GM18909 (cell line): ENCODE measurements at regions not wholly inside any gene's neighbourhood (a gene's known extent, or its start where the extent isn't known, plus 50 kb on each side); places are given as distances from the start of the nearest gene placed in this dataset.
"Not testable (repeated sequence)": the region's sequence is repeated elsewhere in the genome, so short reads cannot be mapped to it uniquely, and the experiment has no call there.

Experiments
- ATAC-seq: cut with Tn5 transposase; IDR thresholded peaks from one replicate; pipeline ENCODE4 v1.9.1; 2021; ENCODE audit warnings: mild to moderate bottlenecking; ENCODE audit not compliant: unreplicated experiment, poor library complexity

DNA sequence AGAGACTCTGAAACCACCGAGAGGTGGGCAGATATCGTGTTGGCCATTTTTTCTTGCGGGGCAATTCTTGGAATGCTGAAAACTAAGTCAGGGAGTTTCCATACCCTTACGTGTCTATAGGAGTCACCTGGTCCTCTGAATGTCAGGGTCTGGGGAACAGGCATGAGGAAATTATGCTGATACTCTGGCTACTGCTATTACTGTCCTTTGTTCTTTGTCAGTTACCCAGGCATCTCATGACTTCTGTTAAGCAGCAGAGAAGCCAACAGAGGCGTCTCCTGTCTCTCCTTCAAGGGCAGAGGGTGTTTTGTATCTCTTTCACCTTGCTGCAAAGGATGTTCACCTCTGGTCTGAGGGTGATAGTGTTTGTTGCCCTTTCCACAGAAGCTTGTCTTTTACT is 559.5 kb upstream of the CCDC54 start:
- no peak for ATAC-seq

- no peak for ATAC-seq
These were observed 557.8 kb upstream of the CCDC54 start for GRCh38 chr3:106819440-106819839.

DNA sequence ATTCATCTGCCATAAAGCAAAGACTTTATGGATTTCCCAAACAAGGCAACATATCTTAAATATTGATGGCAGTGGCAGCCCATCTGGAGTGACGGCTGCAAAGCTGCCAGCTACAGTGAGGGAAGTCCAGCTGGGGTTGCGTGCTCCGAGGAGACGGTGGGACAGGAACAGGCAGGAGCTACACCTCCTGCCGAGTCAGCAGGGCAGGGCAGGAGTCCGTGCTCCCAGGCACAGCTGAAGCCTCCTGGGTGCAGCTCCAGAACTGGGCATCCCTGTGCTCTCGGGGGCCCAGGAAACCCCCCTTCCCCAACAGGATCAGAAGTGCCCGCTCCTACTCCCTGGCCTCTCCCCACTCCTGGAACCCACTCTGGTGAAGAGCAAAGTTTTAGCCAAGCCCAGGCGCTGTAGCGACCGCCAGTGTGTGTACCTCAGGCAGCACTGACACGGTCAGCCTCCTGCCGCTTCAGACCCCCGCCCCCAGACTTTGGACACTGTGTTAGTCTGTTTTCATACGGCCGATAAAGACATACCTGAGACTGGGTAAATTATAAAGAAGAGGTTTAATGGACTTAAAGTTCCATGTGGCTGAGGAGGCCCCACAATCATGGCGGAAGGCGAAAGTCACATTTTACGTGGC is 556.4 kb upstream of the CCDC54 start:
- ATAC-seq: no peak

DNA sequence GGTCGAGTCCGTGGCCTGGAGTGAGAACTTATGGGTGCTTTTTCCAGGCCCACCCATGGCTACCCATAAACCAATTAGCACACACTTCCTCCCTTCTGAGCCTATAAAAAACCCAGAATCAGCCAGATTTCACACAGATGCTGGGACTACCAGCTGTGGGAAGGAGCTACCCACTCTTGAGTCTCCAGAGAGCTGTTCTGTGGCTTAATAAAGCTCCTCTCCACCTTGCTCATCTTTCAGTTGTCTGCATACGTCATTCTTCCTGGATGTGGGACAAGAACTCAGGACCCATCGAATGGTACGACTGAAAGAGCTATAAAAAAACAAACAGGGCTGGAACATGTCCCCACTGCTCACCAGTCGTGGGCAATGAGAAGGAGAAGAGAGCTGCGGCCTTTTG is 555.4 kb upstream of the CCDC54 start:
- no peak for ATAC-seq

- no peak for ATAC-seq
These were observed 555.0 kb upstream of the CCDC54 start for GRCh38 chr3:106822204-106822603.

DNA sequence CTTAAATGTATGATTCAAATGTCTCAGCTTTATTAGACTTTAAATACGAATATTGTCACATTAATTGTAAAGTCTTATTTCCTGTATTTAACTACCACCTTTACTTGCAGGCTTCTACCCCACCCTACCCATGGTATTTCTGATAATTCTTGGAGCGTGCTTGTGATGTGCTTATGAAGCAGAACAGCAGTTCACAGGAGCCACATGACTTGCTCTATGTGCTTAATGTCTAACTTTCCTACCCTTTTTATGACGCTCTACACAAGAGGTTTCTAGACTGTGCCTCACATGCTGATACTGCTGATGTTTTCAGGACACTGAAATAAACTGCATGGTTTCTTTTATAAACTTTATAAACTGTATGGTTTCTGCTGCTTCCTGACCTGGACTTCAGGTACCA is 553.5 kb upstream of the CCDC54 start:
- no peak for ATAC-seq

- ATAC-seq: peak; percentile 61
These were observed 552.4 kb upstream of the CCDC54 start for GRCh38 chr3:106824856-106825255.

DNA sequence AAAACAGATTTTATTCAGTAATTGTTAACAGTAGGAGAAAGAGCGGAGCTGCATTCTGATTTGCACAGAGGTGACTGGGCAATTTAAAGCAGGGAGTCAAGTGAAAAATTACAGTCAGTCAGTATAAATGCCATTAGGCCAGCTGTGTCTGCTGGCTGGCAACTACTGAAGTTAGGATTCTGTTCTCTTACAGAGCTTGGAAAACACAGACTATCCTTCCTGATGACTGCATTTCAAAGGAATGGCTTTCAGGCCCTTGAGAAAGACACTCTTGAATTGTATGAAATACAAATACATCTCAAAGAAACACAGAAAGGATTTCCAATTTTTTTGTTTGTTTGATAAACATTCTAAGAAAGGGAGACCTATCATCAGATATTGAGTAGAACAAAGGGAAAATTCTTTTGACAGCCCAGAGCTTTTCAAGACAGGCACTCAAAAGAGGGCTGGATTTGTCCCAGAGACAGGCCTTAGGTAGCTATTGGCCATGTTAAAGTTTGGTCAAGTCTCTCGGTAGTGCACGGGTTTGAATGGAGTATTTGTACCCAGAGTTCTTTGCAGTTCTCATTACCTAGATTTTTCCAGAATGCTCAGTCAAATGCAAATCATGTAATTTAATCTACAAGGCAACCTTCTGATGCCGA is 551.2 kb upstream of the CCDC54 start:
- no peak for ATAC-seq

DNA sequence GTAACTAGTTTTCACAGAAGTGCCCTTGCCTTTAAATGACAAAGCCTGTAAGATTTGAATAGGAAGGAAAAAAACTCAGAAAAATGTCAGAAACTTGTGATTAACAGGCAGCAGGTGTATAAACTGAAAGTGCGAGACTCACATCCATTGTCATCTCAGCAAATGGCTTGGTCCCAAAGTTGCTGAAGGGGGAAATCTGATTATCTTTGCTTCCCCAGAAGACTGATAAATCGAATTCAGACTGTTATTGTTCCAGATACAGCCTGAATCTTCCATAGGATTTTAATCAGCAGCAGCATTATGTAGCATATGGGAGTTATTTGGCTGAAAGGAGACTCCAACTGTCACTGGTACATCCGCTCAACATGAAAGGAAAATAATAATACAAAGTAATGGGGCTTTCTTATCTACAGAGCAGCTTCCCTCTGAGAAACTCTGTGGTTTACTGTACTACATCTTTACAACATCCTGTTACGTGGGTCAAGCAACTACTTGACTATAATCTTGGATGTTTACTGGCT is 550.4 kb upstream of the CCDC54 start:
- no peak for ATAC-seq

- ATAC-seq: no peak
These were observed 549.6 kb upstream of the CCDC54 start for GRCh38 chr3:106827515-106828213.

DNA sequence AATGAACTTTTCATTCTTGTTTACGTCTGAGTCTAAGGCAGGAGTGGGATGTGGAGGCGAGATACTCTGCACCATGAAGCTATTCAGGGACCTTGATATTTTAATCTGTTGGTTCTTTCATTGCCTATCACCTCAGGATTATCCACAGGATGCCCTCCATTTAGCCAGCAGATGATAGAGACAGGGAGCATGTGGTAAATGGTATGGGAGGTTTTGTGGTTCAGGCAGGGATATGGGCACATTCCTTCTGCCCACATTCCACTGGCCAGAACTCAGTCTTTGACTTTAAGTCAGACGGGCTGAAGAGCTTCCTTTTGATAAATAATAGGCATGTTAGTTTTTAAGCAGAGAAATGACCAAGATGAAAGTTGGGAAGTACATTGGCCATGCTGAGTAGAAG is 548.0 kb upstream of the CCDC54 start:
- no peak for ATAC-seq

DNA sequence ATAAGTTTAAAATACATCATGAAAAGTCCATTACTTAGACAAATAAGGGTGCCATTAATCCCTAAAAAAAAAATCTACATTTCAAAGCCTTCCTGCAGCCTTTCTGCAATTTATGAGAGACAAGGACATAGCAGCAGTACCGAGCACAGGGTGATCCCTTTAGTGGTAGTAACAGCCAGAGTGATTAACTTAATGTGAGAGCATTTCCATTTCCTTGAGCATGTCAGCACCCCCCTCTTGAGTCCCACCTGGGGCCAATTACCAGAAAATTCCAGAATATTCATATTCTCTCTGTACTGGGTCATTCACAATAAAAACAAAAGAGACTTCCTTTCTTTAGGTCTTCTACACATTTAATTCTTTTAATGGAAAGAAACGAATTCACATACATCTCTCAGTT is 546.9 kb upstream of the CCDC54 start:
- no peak for ATAC-seq

DNA sequence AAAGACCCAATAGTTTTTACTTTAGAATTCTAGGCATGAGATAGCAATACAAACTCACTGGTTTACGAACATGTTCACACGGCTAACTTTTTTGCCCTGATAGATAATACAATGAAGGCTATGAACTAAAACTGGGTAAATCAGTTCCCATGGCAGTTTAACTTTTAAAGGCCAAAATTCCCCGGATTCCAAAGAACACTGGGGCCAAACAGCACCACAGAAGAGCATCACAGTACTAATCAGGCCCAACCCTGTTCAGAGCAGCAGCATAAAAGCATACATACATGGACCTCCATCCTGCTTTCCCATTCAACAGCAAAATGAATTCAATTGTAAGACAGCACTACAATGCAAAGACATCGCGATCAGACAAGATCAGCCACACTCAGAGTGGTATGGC is 540.3 kb upstream of the CCDC54 start:
- ATAC-seq: no peak

- no peak for ATAC-seq
These were observed 539.6 kb upstream of the CCDC54 start for GRCh38 chr3:106837616-106838015.

GRCh38 chr3:106839576-106840280 is 537.5 kb upstream of the CCDC54 start:
- no peak for ATAC-seq

- ATAC-seq: no peak
These were observed 536.9 kb upstream of the CCDC54 start for GRCh38 chr3:106840319-106840718.

DNA sequence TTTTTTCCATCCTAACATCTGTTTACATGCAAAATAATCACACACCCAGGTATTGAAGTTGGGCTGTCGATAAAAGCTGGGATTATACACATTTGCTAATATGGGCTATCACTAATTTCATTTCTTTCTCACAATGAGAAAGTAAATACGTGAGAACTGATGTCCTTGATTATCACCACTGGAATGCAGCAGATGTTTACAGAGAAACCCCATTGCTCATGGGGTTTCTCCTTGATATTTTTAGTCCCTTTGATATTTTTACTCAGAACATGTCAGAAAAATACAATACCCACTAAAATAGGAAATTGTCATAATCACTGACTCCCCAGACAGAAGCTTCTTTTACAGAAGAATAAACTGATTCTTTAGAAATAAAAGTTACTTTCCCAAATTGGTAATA is 535.1 kb upstream of the CCDC54 start:
- ATAC-seq: no peak

- ATAC-seq: no peak
These were observed 532.6 kb upstream of the CCDC54 start for GRCh38 chr3:106844638-106845037.

DNA sequence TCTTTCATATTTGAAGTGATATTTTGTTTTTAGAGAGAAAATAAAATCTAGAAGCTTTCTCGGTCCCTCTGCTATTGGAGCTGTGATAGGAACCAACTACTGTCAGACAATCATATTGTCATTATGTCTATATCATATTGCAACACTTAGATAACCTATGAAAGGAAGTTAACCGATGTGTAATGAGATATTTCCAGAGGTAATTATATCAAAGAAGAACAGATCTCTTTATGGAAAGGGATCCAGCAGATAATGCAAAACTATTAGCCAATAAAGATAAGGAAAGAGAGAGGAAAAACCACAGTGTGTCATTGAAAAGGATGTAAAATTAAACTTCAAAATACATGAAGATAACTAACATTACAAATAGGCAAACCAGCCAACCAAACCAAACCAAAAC is 529.1 kb upstream of the CCDC54 start:
- ATAC-seq: no peak

DNA sequence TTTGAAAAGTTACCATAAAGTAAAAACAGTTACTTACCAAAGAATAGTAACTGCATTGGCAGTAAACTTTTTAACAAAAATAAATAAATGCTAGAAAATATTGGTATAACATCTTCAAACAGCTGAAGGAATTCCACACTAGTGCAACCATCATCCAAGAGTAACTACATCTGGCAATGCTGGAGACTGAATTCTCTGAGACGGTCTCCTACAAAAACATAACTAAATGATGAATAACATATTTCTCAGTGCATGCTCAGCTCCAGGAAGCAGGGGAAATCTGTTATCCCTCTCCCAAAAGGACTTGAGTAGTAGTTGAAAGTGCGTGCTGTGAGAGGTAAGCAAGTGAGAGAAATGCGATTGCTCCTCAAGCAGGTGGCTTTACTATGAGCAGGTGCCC is 526.8 kb upstream of the CCDC54 start:
- no peak for ATAC-seq

DNA sequence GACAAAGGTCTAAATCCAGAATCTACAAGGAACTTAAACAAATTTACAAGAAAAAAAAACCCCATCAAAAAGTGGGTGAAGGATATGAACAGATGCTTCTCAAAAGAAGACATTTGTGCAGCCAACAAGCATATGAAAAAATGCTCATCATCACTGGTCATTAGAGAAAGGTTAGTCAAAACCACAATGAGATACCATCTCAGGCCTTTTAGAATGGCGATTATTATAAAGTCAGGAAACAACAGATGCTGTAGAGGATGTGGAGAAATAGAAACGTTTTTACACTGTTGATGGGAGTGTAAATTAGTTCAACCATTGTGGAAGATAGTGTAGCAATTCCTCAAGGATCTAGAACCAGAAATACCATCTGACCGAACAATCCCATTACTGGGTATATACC is 518.9 kb upstream of the CCDC54 start:
- not testable (repeated sequence) for ATAC-seq
